Upper lobe of left lung (tissue), 6 donors: ENCODE measurements at regions not wholly inside any gene's neighbourhood (a gene's known extent, or its start where the extent isn't known, plus 50 kb on each side); places are given as distances from the start of the nearest gene placed in this dataset.
"Not testable (repeated sequence)": the region's sequence is repeated elsewhere in the genome, so short reads cannot be mapped to it uniquely, and the experiment has no call there.

Experiments used
- ATAC-seq, 2 donors: fragments of 200-7000 bp; cut with Tn5 transposase; one replicate each; pipeline ENCODE4 v1.9.1; 2022; ENCODE audit warnings: mild to moderate bottlenecking in 2 of 2, moderate library complexity in 2 of 2; ENCODE audit not compliant: low FRiP score in 2 of 2
- DNase-seq, 2 donors: peaks; one replicate each; pipeline ENCODE4 v3.0.0-alpha.2; 2019 to 2020
- H3K27ac ChIP-seq, 4 donors: fragments of 200-600 bp; sonication (generic); one replicate each; pipeline ENCODE4 v1.5.1; 2016 to 2019
- H3K27me3 ChIP-seq, 4 donors: fragments of 200-600 bp; sonication (generic); one replicate each; pipeline ENCODE4 v1.5.1; 2017 to 2019
- H3K36me3 ChIP-seq, 4 donors: fragments of 200-600 bp; sonication (generic); one replicate each; pipeline ENCODE4 v1.5.1; 2016 to 2019
- H3K4me1 ChIP-seq, 4 donors: fragments of 200-600 bp; sonication (generic); one replicate each; pipeline ENCODE4 v1.5.1; 2018 to 2019
- H3K4me3 ChIP-seq, 4 donors: fragments of 200-600 bp; sonication (generic); one replicate each; pipeline ENCODE4 v1.5.1; 2017 to 2019; ENCODE audit warnings: mild to moderate bottlenecking in 2 of 4, moderate library complexity in 1 of 4
- H3K9me3 ChIP-seq, 4 donors: fragments of 200-600 bp; sonication (generic); one replicate each; pipeline ENCODE4 v1.5.1; 2018 to 2019
- EP300 ChIP-seq, 4 donors: sonication (generic); formaldehyde crosslinking; IDR thresholded peaks; one replicate each; pipeline ENCODE4 v1.5.1; 2017; ENCODE audit warnings: antibody characterized with exemption in 4 of 4, control low read depth in 2 of 4
- POLR2A ChIP-seq, 4 donors: fragments of 450-650 bp; IDR thresholded peaks; one replicate each; pipeline ENCODE4 v1.5.1; 2016 to 2017; ENCODE audit warnings: antibody characterized with exemption in 4 of 4, mild to moderate bottlenecking in 2 of 4
- POLR2AphosphoS5 ChIP-seq, 2 donors: sonication (generic); formaldehyde crosslinking; IDR thresholded peaks; one replicate each; pipeline ENCODE4 v1.5.1; 2017; ENCODE audit warnings: antibody characterized with exemption in 2 of 2
- WGBS, 2 donors: methylation state at CpG; one replicate each; pipeline ENCODE4 v1.1.5; 2017 to 2018; 5-methylcytosine and 5-hydroxymethylcytosine counted together
- TF ChIP-seq, protein P1 (sequence below), 6 experiments: fragments of 450-650 bp in 4 of 6; fragments of 200-600 bp in 2 of 6; sonication (generic) in 2 of 6; IDR thresholded peaks; one replicate each; pipeline ENCODE4 v1.5.1; 2016 to 2019; ENCODE audit warnings: antibody characterized with exemption in 6 of 6
- donor health status: DM: no; HTN: no; CAD: no; lungs with moderate emphysema.
- donor health status: DM: no; HTN: yes; CAD: no; lungs with severe emphysema.

DNA sequence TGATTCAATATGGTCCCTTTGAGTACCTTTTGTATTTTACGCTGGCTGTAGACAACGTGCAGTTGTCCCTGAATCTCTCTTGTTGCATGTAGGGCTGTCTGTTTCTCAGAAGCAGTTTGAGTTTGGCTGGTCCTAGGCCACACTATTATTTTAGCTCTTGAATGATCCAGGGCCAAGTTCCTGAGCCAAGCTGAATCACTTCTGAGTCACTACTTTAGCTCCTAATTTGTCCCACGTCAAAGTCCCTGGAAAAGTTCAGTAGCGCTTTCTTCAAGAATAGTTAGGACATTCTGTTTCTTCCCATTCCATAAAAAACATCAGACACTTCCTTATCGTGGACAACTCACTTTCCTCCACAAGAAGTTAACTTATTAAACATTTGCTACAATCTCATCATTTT is 168.2 kb downstream of the RBMY1A1 start:
- ATAC-seq = peak in 1 of 2 donors; percentile 84
- not testable (repeated sequence) for H3K9me3 ChIP-seq, H3K27ac ChIP-seq, H3K36me3 ChIP-seq, DNase-seq, H3K4me1 ChIP-seq, H3K27me3 ChIP-seq, H3K4me3 ChIP-seq
- 58% methylated on average over 5 of the region's 5 CpGs; no CpG with 5 or more reads in 1 of the 2 donors for WGBS, 2 donors

DNA sequence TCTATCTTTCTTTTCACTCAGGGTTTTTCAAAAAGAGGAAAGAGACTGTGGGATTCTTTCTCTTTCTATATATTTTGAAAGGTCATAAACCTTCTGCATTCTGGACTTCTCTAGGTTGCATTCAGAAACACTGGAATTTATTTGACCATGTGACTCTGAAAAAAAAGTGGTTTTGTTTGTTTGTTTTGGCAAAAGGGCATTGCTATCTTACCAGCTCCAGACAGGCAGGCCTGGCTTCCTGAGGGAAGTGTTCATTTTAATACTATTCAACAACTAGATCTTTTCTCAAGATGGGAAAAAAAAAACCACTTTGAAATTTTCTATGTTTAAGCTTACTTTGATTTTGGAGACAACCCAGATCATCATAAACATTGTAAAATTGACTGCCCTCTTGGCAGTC is 170.6 kb downstream of the RBMY1A1 start:
- no peaks in the 10 kb centered on the region for H3K4me1 ChIP-seq
- no peak overlapping the region for H3K4me3 ChIP-seq
- H3K27me3 ChIP-seq = no peaks in the 10 kb centered on the region
- TF ChIP-seq POLR2AphosphoS5 (IDR thresholded peaks at IDR 0.05) = no peak
- TF ChIP-seq, protein P1, sequence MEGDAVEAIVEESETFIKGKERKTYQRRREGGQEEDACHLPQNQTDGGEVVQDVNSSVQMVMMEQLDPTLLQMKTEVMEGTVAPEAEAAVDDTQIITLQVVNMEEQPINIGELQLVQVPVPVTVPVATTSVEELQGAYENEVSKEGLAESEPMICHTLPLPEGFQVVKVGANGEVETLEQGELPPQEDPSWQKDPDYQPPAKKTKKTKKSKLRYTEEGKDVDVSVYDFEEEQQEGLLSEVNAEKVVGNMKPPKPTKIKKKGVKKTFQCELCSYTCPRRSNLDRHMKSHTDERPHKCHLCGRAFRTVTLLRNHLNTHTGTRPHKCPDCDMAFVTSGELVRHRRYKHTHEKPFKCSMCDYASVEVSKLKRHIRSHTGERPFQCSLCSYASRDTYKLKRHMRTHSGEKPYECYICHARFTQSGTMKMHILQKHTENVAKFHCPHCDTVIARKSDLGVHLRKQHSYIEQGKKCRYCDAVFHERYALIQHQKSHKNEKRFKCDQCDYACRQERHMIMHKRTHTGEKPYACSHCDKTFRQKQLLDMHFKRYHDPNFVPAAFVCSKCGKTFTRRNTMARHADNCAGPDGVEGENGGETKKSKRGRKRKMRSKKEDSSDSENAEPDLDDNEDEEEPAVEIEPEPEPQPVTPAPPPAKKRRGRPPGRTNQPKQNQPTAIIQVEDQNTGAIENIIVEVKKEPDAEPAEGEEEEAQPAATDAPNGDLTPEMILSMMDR (IDR thresholded peaks at IDR 0.05) = no peak
- TF ChIP-seq EP300 (IDR thresholded peaks at IDR 0.05) = no peak
- no peak for TF ChIP-seq POLR2A (IDR thresholded peaks at IDR 0.05)
- ATAC-seq = no peak
- DNase-seq = no peak
- H3K27ac ChIP-seq = no peak overlapping the region
- no peaks in the 10 kb centered on the region for H3K36me3 ChIP-seq
- H3K9me3 ChIP-seq = no peaks in the 10 kb centered on the region

DNA sequence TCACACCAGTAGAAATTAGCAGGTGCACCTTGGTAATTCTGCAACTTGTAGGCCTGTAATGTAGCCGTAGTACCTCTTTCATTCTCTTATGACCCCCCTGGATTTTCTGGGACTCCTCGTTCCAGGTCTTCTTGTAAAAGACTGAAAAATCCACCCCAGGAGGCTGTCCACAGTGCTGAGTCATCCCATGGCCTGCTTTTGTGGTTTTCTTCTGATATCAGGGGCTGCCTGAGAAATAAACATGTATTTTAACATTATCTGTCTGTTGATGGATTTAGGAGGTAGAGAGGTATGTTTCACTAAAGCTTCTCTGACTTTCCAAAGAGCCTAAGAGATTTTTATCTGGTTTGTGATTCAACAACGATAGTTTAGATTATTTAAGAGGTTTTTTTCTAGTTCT is 171.9 kb downstream of the RBMY1A1 start:
- not testable (repeated sequence) for H3K9me3 ChIP-seq, H3K4me1 ChIP-seq, H3K27ac ChIP-seq, H3K36me3 ChIP-seq, DNase-seq, ATAC-seq, H3K4me3 ChIP-seq, H3K27me3 ChIP-seq
- 24% methylated on average over 1 of the region's 3 CpGs; no CpG with 5 or more reads in 1 of the 2 donors for WGBS, 2 donors

DNA sequence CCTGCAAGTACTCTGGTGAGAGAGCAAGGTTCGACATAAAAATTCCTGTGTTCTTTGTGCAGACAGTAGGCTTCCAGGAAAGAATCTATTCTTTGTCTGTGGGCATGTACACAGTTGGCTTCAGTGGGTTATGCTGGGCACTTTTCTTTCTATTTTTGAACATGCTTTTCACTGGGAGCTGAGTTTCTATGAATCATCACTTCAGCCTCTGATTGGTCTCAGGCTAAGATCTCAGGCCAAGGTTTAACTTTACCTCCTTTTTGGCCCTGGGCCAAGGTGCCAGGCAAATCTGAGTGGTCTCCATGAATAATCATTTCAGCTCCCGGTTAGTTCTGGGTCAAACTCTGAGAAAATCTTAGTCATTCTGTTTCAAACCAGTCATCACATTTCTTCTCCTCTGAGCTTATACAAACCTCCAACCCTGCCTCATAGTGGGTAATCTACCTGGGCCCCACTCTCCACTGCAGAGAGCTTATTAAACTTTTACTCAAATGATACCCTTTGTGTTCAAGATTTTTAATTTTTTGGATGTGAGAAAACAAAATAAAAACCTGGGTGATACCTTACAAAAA is 158.8 kb downstream of the RBMY1D start:
- not testable (repeated sequence) for H3K36me3 ChIP-seq, H3K4me1 ChIP-seq, H3K4me3 ChIP-seq, H3K9me3 ChIP-seq, DNase-seq, H3K27ac ChIP-seq, H3K27me3 ChIP-seq, ATAC-seq
- WGBS, 2 donors = no CpG with 5 or more reads among the region's 2 CpGs

DNA sequence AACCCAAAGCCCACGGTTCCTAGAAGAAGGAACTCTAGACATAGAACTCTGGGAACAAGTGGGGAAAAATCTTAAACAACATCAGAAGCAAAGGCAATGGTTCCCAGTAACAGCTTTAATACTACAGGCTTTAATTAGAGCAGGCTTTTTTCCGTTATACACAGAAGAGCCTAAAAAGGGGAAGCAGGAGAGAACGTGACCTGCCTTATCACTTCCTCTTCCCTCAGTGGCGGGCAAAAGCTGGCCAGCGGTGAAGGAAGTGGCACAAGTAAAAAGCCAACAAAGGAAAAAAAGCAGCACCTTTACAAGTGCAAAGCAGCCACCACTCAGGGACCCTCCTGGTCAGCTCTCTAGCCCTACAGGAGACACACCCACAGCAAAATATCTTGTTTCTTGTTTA is 149.3 kb downstream of the RBMY1D start:
- not testable (repeated sequence) for H3K9me3 ChIP-seq, H3K4me1 ChIP-seq, H3K4me3 ChIP-seq, ATAC-seq, H3K27ac ChIP-seq, DNase-seq, H3K36me3 ChIP-seq, H3K27me3 ChIP-seq
- WGBS, 2 donors = no CpG with 5 or more reads among the region's 5 CpGs

DNA sequence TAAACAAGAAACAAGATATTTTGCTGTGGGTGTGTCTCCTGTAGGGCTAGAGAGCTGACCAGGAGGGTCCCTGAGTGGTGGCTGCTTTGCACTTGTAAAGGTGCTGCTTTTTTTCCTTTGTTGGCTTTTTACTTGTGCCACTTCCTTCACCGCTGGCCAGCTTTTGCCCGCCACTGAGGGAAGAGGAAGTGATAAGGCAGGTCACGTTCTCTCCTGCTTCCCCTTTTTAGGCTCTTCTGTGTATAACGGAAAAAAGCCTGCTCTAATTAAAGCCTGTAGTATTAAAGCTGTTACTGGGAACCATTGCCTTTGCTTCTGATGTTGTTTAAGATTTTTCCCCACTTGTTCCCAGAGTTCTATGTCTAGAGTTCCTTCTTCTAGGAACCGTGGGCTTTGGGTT is 134.1 kb downstream of the RBMY1D start:
- DNase-seq, H3K27me3 ChIP-seq, H3K36me3 ChIP-seq, ATAC-seq, H3K4me3 ChIP-seq, H3K9me3 ChIP-seq, H3K27ac ChIP-seq, H3K4me1 ChIP-seq: not testable (repeated sequence)
- WGBS, 2 donors = no CpG with 5 or more reads among the region's 5 CpGs

DNA sequence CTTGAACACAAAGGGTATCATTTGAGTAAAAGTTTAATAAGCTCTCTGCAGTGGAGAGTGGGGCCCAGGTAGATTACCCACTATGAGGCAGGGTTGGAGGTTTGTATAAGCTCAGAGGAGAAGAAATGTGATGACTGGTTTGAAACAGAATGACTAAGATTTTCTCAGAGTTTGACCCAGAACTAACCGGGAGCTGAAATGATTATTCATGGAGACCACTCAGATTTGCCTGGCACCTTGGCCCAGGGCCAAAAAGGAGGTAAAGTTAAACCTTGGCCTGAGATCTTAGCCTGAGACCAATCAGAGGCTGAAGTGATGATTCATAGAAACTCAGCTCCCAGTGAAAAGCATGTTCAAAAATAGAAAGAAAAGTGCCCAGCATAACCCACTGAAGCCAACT is 126.5 kb downstream of the RBMY1D start:
- not testable (repeated sequence) for H3K4me1 ChIP-seq, DNase-seq, H3K9me3 ChIP-seq, ATAC-seq, H3K27ac ChIP-seq, H3K27me3 ChIP-seq, H3K36me3 ChIP-seq, H3K4me3 ChIP-seq
- WGBS, 2 donors = no CpG with 5 or more reads among the region's 1 CpG

DNA sequence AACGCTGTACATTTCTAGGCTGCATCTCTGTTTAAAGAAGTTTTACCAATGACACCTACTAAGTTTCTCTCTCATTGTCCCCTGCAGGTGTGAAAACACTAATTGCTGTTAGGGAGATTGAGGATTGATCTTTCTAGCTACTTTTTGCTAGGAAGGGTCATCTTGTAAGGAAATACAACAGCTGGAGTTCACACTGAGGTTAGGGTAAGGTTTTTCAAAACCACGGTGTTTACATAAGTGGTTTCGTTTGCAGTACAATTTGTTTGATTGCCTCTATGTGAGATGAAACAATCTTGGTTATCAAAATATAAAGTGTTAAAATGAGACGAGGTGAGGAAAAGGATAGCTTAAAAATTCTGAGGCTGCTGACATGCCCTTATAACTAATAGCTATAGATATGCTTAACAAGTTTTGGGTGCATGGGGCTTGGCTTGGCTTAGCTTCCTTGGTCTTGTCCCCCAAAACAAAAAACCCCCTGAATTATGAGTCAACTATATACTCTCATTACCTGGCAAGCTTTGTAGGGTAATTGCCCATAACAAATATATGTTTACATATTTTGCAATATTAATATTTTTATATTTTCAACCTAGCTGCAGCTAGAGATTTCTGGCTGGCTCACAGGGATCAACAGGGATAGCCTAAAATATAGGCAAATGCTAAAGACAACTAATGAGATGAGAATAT is 112.0 kb downstream of the RBMY1D start:
- no CpG with 5 or more reads among the region's 4 CpGs for WGBS, 2 donors
- not testable (repeated sequence) for H3K36me3 ChIP-seq, H3K4me3 ChIP-seq, H3K27me3 ChIP-seq, DNase-seq, H3K4me1 ChIP-seq, H3K9me3 ChIP-seq, H3K27ac ChIP-seq, ATAC-seq
